ENCODE measurements at regions not wholly inside any gene's neighbourhood (a gene's known extent, or its start where the extent isn't known, plus 50 kb on each side); places are given as distances from the start of the nearest gene placed in this dataset.

DNA sequence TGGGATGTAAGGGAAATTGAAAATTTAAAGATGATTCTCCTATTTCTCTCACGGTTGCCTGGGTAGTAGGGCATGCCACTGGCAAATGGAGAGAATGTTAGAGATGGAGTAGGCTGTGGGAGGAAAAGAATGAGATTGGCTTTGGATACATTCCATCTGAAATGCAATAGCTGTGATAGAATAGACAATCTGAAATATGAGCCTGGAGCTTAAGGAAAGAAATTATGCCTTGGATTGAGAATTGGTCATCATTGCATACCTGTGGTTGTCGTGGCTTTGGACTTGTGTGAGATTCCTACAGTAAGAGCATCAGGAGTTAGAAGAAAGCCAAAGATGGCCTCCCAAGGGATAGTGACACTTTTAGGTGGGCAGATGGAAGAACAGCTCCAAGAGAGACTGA is 305.1 kb upstream of the SLC10A2 start:
- H3K4me3 ChIP-seq, result no peak overlapping the region
- 67 to 80% methylated on average over 2 of the region's 2 CpGs for WGBS, 2 donors
- no peaks in the 10 kb centered on the region for H3K36me3 ChIP-seq
- TF ChIP-seq, protein P1, sequence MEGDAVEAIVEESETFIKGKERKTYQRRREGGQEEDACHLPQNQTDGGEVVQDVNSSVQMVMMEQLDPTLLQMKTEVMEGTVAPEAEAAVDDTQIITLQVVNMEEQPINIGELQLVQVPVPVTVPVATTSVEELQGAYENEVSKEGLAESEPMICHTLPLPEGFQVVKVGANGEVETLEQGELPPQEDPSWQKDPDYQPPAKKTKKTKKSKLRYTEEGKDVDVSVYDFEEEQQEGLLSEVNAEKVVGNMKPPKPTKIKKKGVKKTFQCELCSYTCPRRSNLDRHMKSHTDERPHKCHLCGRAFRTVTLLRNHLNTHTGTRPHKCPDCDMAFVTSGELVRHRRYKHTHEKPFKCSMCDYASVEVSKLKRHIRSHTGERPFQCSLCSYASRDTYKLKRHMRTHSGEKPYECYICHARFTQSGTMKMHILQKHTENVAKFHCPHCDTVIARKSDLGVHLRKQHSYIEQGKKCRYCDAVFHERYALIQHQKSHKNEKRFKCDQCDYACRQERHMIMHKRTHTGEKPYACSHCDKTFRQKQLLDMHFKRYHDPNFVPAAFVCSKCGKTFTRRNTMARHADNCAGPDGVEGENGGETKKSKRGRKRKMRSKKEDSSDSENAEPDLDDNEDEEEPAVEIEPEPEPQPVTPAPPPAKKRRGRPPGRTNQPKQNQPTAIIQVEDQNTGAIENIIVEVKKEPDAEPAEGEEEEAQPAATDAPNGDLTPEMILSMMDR (IDR thresholded peaks at IDR 0.05), result no peak
- no peaks in the 10 kb centered on the region for H3K27me3 ChIP-seq
- intact Hi-C loops (cut with DNase I), result no loop called here
- no peaks in the 10 kb centered on the region for H3K4me1 ChIP-seq
- H3K27ac ChIP-seq, result no peak overlapping the region
- H3K9me3 ChIP-seq, result peaks cover 0 to 8% (median 0%) of the 10 kb centered on the region in 11 donors
- no peak for ATAC-seq
- DNase-seq, result no peak

DNA sequence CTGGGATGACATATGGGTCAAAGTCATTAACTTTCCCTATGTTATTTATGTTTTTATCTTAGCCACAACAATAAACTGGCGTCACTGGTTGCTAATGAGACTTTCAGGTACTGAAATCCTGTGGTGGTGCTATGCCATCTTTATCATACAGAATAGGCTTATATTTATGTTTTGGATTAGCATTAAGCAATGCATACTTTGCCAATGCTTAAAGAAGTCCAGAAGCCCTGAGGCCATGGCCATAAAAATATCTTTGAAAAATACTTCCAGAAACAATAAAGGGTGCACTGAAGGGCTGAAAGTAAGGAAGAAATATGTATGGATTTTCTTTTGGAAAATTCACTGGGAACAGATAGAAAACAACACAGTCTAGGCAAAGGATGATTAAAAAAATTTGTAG is 304.6 kb upstream of the SLC10A2 start:
- no peaks in the 10 kb centered on the region for H3K27me3 ChIP-seq
- no peak for DNase-seq
- TF ChIP-seq, protein P1 (IDR thresholded peaks at IDR 0.05), result no peak
- H3K9me3 ChIP-seq, result peaks cover 0 to 8% (median 0%) of the 10 kb centered on the region in 11 donors
- H3K4me3 ChIP-seq, result no peak overlapping the region
- no peaks in the 10 kb centered on the region for H3K36me3 ChIP-seq
- WGBS, 2 donors, result 72 to 78% methylated on average over 1 of the region's 1 CpG
- H3K27ac ChIP-seq, result no peak overlapping the region
- intact Hi-C loops (cut with DNase I), result no loop called here
- H3K4me1 ChIP-seq, result no peaks in the 10 kb centered on the region
- no peak for ATAC-seq

GRCh38 chr13:103358255-103358932 is 292.2 kb upstream of the SLC10A2 start:
- Histone ChIP-seq H3K4me1 (no peaks in the 10 kb centered on the region), H3K36me3 (no peaks in the 10 kb centered on the region), H3K27me3 (no peaks in the 10 kb centered on the region), H3K27ac (no peak overlapping the region), H3K9me3 (no peaks in the 10 kb centered on the region), H3K4me3 (no peak overlapping the region)
- TF ChIP-seq, protein P1 (IDR thresholded peaks at IDR 0.05), result no peak
- no peak for DNase-seq
- WGBS, 2 donors, result 68 to 74% methylated on average over 6 of the region's 6 CpGs
- intact Hi-C loops (cut with DNase I), result loop anchor here in 1 of 10 donors (10.0 kb wide), 1 partner anchor 164 kb away; no protein-coding TSS in a partner anchor
- no peak for ATAC-seq

GRCh38 chr13:103356226-103356864 is 290.1 kb upstream of the SLC10A2 start:
- Histone ChIP-seq H3K4me3 (no peak overlapping the region), H3K27ac (no peak overlapping the region), H3K4me1 (peaks cover 0 to 5% (median 0%) of the 10 kb centered on the region in 9 donors), H3K9me3 (no peaks in the 10 kb centered on the region), H3K36me3 (no peaks in the 10 kb centered on the region), H3K27me3 (no peaks in the 10 kb centered on the region)
- intact Hi-C loops (cut with DNase I), result loop anchor here in 1 of 10 donors (10.0 kb wide), 1 partner anchor 162 kb away; no protein-coding TSS in a partner anchor
- ATAC-seq (no peak), DNase-seq (no peak)
- TF ChIP-seq, protein P1 (IDR thresholded peaks at IDR 0.05), result no peak
- 83 to 86% methylated on average over 6 of the region's 6 CpGs for WGBS, 2 donors
